Chondrocyte (in vitro differentiated cells): ENCODE measurements at regions not wholly inside any gene's neighbourhood (a gene's known extent, or its start where the extent isn't known, plus 50 kb on each side); places are given as distances from the start of the nearest gene placed in this dataset.

ENCODE experiments used
- DNase-seq: peaks from one replicate; pipeline ENCODE4 v3.0.0; 2021; ENCODE audit warnings: mixed read lengths, low spot score
- H3K27ac Mint-ChIP-seq: one replicate; pipeline ENCODE4 v1.8.0; 2021; ENCODE audit warnings: mild to moderate bottlenecking, moderate library complexity, mixed read lengths; ENCODE audit not compliant: unreplicated experiment
- H3K27me3 Mint-ChIP-seq: 2 replicates; pipeline ENCODE4 v1.8.0; 2021; ENCODE audit warnings: low read depth, mixed read lengths
- H3K36me3 Mint-ChIP-seq: 2 replicates; pipeline ENCODE4 v1.8.0; 2021; ENCODE audit warnings: low read depth, mixed read lengths
- H3K4me1 Mint-ChIP-seq: 2 replicates; pipeline ENCODE4 v1.8.0; 2021; ENCODE audit warnings: low read depth, mild to moderate bottlenecking, mixed read lengths
- H3K4me3 Mint-ChIP-seq: one replicate; pipeline ENCODE4 v1.8.0; 2021; ENCODE audit warnings: mild to moderate bottlenecking, moderate library complexity, mixed read lengths; ENCODE audit not compliant: unreplicated experiment
- H3K9me3 Mint-ChIP-seq: 2 replicates; pipeline ENCODE4 v1.8.0; 2021; ENCODE audit warnings: low read depth, mixed read lengths
- TF ChIP-seq, protein P1 (sequence below): fragments of 200-600 bp; sonication (generic); IDR thresholded peaks from 2 replicates; pipeline ENCODE4 v1.5.0; 2021; ENCODE audit warnings: antibody characterized with exemption, mild to moderate bottlenecking, moderate library complexity

DNA sequence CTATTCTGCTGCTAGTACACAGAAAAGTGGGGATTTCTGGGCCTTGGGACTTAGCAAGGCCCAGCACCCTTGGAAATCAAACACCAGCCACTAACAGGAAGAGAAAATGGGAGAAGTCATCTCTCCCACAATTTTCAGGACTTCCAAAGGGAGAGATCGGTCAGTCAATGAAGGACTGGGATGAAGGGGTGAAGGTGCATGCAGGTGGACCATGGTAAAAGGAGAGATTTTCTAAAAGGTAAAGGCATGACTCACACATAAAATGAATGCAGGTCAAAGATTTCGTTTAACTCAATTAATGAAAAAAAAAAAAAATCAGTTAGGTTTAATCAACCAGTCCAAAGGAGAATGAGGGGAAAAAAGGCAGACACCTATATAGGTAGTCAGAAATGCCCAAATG is 176.4 kb upstream of the PROK2 start:
- H3K4me1 Mint-ChIP-seq, result peaks cover 3% of the 10 kb centered on the region

DNA sequence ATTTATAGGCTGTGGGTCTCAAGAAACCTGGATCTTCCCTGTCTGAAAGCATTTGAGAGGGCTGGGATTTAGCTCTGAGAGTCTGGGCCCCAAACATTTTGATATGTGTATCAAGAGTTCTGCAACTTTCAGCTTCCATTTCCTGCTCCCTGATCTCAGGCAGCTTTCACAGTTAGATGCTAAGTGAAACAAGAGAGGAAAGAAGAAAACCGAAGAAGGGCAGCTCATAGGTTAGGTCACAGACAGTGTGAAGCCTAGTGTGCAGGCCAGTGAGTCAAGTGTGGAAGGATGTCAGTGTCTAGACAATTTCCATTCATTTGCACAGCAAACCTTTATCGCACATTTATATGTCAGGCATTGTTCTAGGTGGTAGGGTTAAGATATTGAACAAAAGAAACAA is 173.6 kb upstream of the PROK2 start:
- Mint-ChIP-seq H3K36me3 (no peaks in the 10 kb centered on the region), H3K9me3 (no peaks in the 10 kb centered on the region), H3K27me3 (peaks cover 37% of the 10 kb centered on the region)

More for the DNA sequence above, 176.4 kb upstream of the PROK2 start:
- peaks cover 1% of the 10 kb centered on the region for H3K36me3 Mint-ChIP-seq
- H3K27me3 Mint-ChIP-seq, result peaks cover 49% of the 10 kb centered on the region
- TF ChIP-seq, protein P1, sequence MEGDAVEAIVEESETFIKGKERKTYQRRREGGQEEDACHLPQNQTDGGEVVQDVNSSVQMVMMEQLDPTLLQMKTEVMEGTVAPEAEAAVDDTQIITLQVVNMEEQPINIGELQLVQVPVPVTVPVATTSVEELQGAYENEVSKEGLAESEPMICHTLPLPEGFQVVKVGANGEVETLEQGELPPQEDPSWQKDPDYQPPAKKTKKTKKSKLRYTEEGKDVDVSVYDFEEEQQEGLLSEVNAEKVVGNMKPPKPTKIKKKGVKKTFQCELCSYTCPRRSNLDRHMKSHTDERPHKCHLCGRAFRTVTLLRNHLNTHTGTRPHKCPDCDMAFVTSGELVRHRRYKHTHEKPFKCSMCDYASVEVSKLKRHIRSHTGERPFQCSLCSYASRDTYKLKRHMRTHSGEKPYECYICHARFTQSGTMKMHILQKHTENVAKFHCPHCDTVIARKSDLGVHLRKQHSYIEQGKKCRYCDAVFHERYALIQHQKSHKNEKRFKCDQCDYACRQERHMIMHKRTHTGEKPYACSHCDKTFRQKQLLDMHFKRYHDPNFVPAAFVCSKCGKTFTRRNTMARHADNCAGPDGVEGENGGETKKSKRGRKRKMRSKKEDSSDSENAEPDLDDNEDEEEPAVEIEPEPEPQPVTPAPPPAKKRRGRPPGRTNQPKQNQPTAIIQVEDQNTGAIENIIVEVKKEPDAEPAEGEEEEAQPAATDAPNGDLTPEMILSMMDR, result no peak
- DNase-seq, result no peak
- H3K27ac Mint-ChIP-seq, result no peak overlapping the region
- H3K9me3 Mint-ChIP-seq, result no peaks in the 10 kb centered on the region
- H3K4me3 Mint-ChIP-seq, result no peak overlapping the region

DNA sequence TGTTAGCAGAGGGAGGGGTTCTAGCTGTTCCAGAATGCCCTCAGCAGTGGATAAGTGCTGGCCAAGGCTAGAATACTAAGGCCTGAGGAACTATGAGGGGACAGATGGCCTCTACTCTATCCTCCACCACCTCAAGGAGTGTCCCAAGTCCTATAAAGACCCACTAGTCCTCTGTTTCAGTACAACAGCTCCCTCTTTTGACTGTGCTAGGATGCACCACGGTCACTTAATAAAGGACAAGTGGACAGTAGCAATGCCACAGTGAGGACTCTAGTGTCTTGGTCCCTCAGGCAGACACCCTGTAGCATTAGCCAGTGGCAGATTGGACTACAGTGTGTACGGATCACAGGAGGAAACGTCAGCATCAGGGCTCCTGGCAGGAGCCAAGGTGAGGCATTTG is 171.8 kb upstream of the PROK2 start:
- Mint-ChIP-seq H3K27ac (no peak overlapping the region), H3K9me3 (no peaks in the 10 kb centered on the region), H3K36me3 (no peaks in the 10 kb centered on the region), H3K4me1 (peaks cover 11% of the 10 kb centered on the region), H3K4me3 (no peak overlapping the region), H3K27me3 (peaks cover 29% of the 10 kb centered on the region)
- TF ChIP-seq, protein P1, result peak; percentile 18
- no peak for DNase-seq

More for the DNA sequence above, 173.6 kb upstream of the PROK2 start:
- H3K4me1 Mint-ChIP-seq, result peaks cover 14% of the 10 kb centered on the region
- no peak overlapping the region for H3K4me3 Mint-ChIP-seq
- H3K27ac Mint-ChIP-seq, result no peak overlapping the region
- TF ChIP-seq, protein P1, result no peak
- DNase-seq, result no peak

DNA sequence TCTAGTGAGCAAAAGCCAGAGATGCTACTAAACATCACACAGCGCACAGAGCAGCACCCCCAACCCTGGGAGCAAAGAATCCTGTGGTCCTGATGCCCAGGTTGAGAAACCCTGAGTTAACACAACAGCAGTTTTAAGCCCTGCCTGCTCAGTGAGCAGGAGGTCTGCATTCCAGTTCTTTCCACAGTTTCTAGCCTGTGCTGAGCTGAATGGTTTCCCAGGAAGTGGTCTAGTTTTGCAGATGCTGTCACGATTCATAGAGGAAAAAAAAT is 171.1 kb upstream of the PROK2 start:
- no peak for DNase-seq
- Mint-ChIP-seq H3K27me3 (peaks cover 25% of the 10 kb centered on the region), H3K36me3 (no peaks in the 10 kb centered on the region), H3K9me3 (no peaks in the 10 kb centered on the region), H3K4me1 (peaks cover 11% of the 10 kb centered on the region), H3K4me3 (no peak overlapping the region), H3K27ac (no peak overlapping the region)
- TF ChIP-seq, protein P1, result no peak

DNA sequence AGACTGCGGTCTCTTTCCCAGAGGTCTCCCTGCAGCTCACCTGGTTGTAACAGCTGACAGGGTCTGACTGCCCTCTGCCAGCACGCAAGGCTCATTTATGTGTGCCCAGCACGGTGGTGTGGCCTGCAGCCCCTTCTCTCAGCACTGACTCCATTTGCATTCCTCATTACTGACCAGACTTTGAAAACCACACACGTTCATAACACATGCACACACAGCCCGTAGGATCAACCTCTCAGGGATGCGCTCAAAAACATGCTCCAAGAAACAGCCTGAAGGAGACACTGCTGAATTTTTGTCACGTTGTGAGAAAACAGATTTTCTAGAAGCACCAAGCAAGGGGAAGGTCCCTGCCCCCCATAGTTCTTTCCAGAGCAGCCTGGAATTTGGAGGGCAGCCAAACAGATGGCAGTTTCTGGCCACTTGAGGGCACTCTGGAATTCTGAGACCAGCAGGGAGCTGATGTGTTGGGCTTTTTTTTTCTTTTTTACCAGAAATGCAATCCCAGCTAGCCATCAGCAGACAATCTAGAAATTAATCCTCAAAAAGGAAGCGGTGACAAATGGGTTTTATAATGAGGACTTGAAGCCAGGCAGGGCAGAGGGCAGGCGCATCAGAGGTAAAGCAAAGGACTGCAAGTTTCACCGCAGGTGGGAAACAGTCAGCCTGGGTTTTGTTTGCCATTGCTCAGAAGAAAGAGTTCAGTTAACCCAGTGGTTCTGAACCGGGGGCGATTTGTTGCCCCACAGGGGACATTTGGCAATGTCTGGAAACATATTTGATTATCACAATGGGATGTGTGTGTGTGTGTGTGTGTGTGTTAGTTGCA is 170.5 kb upstream of the PROK2 start:
- H3K9me3 Mint-ChIP-seq, result no peaks in the 10 kb centered on the region
- peaks cover 11% of the 10 kb centered on the region for H3K4me1 Mint-ChIP-seq
- H3K27ac Mint-ChIP-seq, result peak overlapping the region; percentile 5
- no peak overlapping the region for H3K4me3 Mint-ChIP-seq
- no peaks in the 10 kb centered on the region for H3K36me3 Mint-ChIP-seq
- no peak for DNase-seq
- TF ChIP-seq, protein P1, result peak; percentile 97
- peaks cover 19% of the 10 kb centered on the region for H3K27me3 Mint-ChIP-seq
